K562 (cell line): ENCODE measurements at regions not wholly inside any gene's neighbourhood (a gene's known extent, or its start where the extent isn't known, plus 50 kb on each side); places are given as distances from the start of the nearest gene placed in this dataset.
A peak's percentile ranks its signal among the peaks of the same experiment; 100 is the strongest.

Experiments
- ARNT ChIP-seq, 2 experiments: fragments of 450-650 bp; IDR thresholded peaks; 2 replicates each; pipeline ENCODE4 v1.6.1; 2016; ENCODE audit warnings: mild to moderate bottlenecking in 1 of 2
- ATF3 ChIP-seq, 2 experiments: fragments of 450-650 bp in 1 of 2; sonication (generic) in 1 of 2; formaldehyde crosslinking in 1 of 2; IDR thresholded peaks in 1 of 2; conservative IDR thresholded peaks in 1 of 2; 2 replicates each; pipeline versions ENCODE4 v1.6.1 to v1.8.1; 2016 to 2023; ENCODE audit warnings: mild to moderate bottlenecking in 2 of 2, moderate library complexity in 2 of 2, inconsistent platforms in 1 of 2, missing genetic modification reagents in 1 of 2
- CBX8 ChIP-seq: fragments of 200-600 bp; sonication (generic); IDR thresholded peaks from 2 replicates; pipeline ENCODE4 v1.6.1; 2012; ENCODE audit warnings: borderline replicate concordance, mixed run types, low read depth, mild to moderate bottlenecking, moderate library complexity, mixed read lengths, low read length, control low read depth, inconsistent platforms; ENCODE audit not compliant: poor library complexity, severe bottlenecking; ENCODE audit errors: extremely low read depth
- CHD1 ChIP-seq: fragments of 200-600 bp; sonication (generic); IDR thresholded peaks from one replicate; pipeline ENCODE4 v1.6.1; 2012; ENCODE audit warnings: mild to moderate bottlenecking, moderate library complexity, low read length, inconsistent platforms
- CREB5 ChIP-seq: fragments of 250-450 bp; sonication (Bioruptor Pico); IDR thresholded peaks from 2 replicates; pipeline ENCODE4 v1.5.0; 2020; ENCODE audit warnings: mild to moderate bottlenecking
- DMBX1 ChIP-seq: fragments of 250-450 bp; sonication (Bioruptor Pico); IDR thresholded peaks from 2 replicates; pipeline ENCODE4 v1.8.0; 2022; ENCODE audit warnings: inconsistent platforms, mild to moderate bottlenecking, moderate library complexity, borderline replicate concordance
- EP400 ChIP-seq: fragments of 450-650 bp; IDR thresholded peaks from 2 replicates; pipeline ENCODE4 v1.6.1; 2017; ENCODE audit warnings: antibody characterized with exemption, mild to moderate bottlenecking, moderate library complexity
- ESRRA ChIP-seq: fragments of 450-650 bp; IDR thresholded peaks from 2 replicates; pipeline ENCODE4 v1.6.1; 2014; ENCODE audit warnings: low read depth, mild to moderate bottlenecking, moderate library complexity, borderline replicate concordance
- PTTG1 ChIP-seq: fragments of 450-650 bp; IDR thresholded peaks from 2 replicates; pipeline ENCODE4 v1.6.1; 2016; ENCODE audit warnings: low read depth, mild to moderate bottlenecking, missing genetic modification characterization, missing compliant biosample characterization
- RNF219 ChIP-seq: fragments of 250-450 bp; sonication (Bioruptor Pico); IDR thresholded peaks from 2 replicates; pipeline ENCODE4 v1.5.0; 2022; ENCODE audit warnings: mild to moderate bottlenecking
- SRSF1 ChIP-seq: fragments of 200-400 bp; formaldehyde crosslinking; IDR thresholded peaks from 2 replicates; pipeline ENCODE4 v1.6.1; 2017; ENCODE audit warnings: mild to moderate bottlenecking, low read depth, low read length, moderate library complexity
- STAT5A ChIP-seq: IDR thresholded peaks from 2 replicates; pipeline ENCODE4 v1.6.1; 2012; ENCODE audit warnings: low read length, inconsistent platforms, borderline replicate concordance
- TEAD4 ChIP-seq, 2 experiments: sonication (generic) in 1 of 2; formaldehyde crosslinking in 1 of 2; IDR thresholded peaks; 2 replicates each; pipeline versions ENCODE4 v1.6.1 to v1.8.0; 2012 to 2022; ENCODE audit warnings: borderline replicate concordance in 1 of 2, inconsistent platforms in 1 of 2, low read length in 1 of 2, mild to moderate bottlenecking in 1 of 2, missing genetic modification reagents in 1 of 2
- XRCC5 ChIP-seq: fragments of 200-400 bp; formaldehyde crosslinking; IDR thresholded peaks from 2 replicates; pipeline ENCODE4 v1.6.1; 2017; ENCODE audit warnings: low read depth, mild to moderate bottlenecking, low read length
- ZC3H4 ChIP-seq: sonication (generic); formaldehyde crosslinking; IDR thresholded peaks from 2 replicates; pipeline ENCODE4 v1.9.0; 2021; ENCODE audit warnings: missing genetic modification reagents, borderline replicate concordance
- ZNF175 ChIP-seq: fragments of 200-800 bp; sonication (Bioruptor generic); IDR thresholded peaks from 2 replicates; pipeline ENCODE4 v1.6.1; 2016; ENCODE audit warnings: low read depth, mild to moderate bottlenecking, missing genetic modification characterization, missing compliant biosample characterization
- ZNF184 ChIP-seq: sonication (generic); formaldehyde crosslinking; IDR thresholded peaks from 2 replicates; pipeline ENCODE4 v1.5.0; 2020; ENCODE audit warnings: missing genetic modification reagents
- ZNF23 ChIP-seq: fragments of 250-450 bp; sonication (Bioruptor Pico); IDR thresholded peaks from 2 replicates; pipeline ENCODE4 v1.4.0; 2020; ENCODE audit warnings: mild to moderate bottlenecking
- ZNF324 ChIP-seq: fragments of 250-450 bp; sonication (Bioruptor Pico); IDR thresholded peaks from 2 replicates; pipeline ENCODE4 v1.4.0; 2020; ENCODE audit warnings: mild to moderate bottlenecking
- ZNF41 ChIP-seq: fragments of 250-450 bp; sonication (Bioruptor Pico); conservative IDR thresholded peaks from 2 replicates; pipeline ENCODE4 v1.4.0; 2020; ENCODE audit warnings: mild to moderate bottlenecking
- ZSCAN29 ChIP-seq: fragments of 450-650 bp; IDR thresholded peaks from 2 replicates; pipeline ENCODE4 v1.6.1; 2017

- TF ChIP-seq XRCC5 (0 out of 2 replicates have a peak, but pooled peaks have one; percentile 31), ZNF23 (no peak), STAT5A (no peak), ARNT (IDR thresholded peaks at IDR 0.05) (no peak), ZNF41 (CRISPR knock-in tag) (no peak), CBX8 (no peak), ESRRA (peak; percentile 98), TEAD4 (IDR thresholded peaks at IDR 0.05; ENCODE audit: low read length) (no peak), TEAD4 (CRISPR knock-in tag; IDR thresholded peaks at IDR 0.05; ENCODE audit: borderline replicate concordance) (no peak), ZNF175 (CRISPR knock-in tag) (no peak), CHD1 (peak; percentile 15), ZNF184 (CRISPR knock-in tag) (no peak), DMBX1 (CRISPR knock-in tag) (no peak), ATF3 (IDR thresholded peaks at IDR 0.05) (no peak), ATF3 (CRISPR knock-in tag; conservative IDR thresholded peaks at IDR 0.05) (no peak), EP400 (peak; percentile 92), ZNF324 (CRISPR knock-in tag) (no peak), RNF219 (CRISPR knock-in tag) (no peak), PTTG1 (no peak), CREB5 (CRISPR knock-in tag) (no peak), ZC3H4 (CRISPR knock-in tag) (no peak), ZSCAN29 (no peak), SRSF1 (no peak)
Observed at GRCh38 chr19:27793644-27794493, 1419.1 kb downstream of the UQCRFS1 start (continued).
